C4-2B (cell line): ENCODE measurements at regions not wholly inside any gene's neighbourhood (a gene's known extent, or its start where the extent isn't known, plus 50 kb on each side); places are given as distances from the start of the nearest gene placed in this dataset.

Source experiments
- ZFX ChIP-seq: fragments of 450-650 bp; IDR thresholded peaks from 2 replicates; pipeline ENCODE4 v1.6.1; 2017
- TF ChIP-seq, protein P1 (sequence below): fragments of 450-650 bp; conservative IDR thresholded peaks from 2 replicates; pipeline ENCODE4 v1.5.1; 2017; ENCODE audit warnings: mild to moderate bottlenecking

DNA sequence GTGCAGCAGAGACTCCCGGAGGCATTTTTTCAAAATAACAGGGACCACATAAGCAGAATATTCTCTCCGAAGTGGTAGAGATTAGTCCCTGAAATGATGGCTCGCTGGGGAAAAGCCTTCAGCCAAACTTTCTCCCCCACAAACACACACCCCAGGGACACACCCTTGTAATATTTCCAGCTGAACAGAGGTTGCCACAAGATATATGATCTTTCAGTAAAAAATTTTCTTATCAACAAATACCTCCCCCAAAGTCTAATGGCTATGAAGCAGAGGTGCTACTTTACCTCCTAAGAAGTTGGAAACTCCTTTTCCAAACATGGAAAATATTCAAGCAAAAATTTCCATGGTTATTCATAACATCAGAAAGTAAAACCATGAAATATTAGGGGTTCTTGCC lies 190.2 kb upstream of the PALMD start:
- no peak for TF ChIP-seq ZFX
- TF ChIP-seq, protein P1, sequence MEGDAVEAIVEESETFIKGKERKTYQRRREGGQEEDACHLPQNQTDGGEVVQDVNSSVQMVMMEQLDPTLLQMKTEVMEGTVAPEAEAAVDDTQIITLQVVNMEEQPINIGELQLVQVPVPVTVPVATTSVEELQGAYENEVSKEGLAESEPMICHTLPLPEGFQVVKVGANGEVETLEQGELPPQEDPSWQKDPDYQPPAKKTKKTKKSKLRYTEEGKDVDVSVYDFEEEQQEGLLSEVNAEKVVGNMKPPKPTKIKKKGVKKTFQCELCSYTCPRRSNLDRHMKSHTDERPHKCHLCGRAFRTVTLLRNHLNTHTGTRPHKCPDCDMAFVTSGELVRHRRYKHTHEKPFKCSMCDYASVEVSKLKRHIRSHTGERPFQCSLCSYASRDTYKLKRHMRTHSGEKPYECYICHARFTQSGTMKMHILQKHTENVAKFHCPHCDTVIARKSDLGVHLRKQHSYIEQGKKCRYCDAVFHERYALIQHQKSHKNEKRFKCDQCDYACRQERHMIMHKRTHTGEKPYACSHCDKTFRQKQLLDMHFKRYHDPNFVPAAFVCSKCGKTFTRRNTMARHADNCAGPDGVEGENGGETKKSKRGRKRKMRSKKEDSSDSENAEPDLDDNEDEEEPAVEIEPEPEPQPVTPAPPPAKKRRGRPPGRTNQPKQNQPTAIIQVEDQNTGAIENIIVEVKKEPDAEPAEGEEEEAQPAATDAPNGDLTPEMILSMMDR, result no peak
